SH-SY5Y (cell line): ENCODE measurements at regions not wholly inside any gene's neighbourhood (a gene's known extent, or its start where the extent isn't known, plus 50 kb on each side); places are given as distances from the start of the nearest gene placed in this dataset.

Source experiments
- GATA2 ChIP-seq: IDR thresholded peaks from 2 replicates; pipeline ENCODE4 v1.6.1; 2011; ENCODE audit warnings: mild to moderate bottlenecking, low read depth, low read length
- GATA3 ChIP-seq: IDR thresholded peaks from 2 replicates; pipeline ENCODE4 v1.6.1; 2011; ENCODE audit warnings: low read depth, mild to moderate bottlenecking, low read length, moderate library complexity

DNA sequence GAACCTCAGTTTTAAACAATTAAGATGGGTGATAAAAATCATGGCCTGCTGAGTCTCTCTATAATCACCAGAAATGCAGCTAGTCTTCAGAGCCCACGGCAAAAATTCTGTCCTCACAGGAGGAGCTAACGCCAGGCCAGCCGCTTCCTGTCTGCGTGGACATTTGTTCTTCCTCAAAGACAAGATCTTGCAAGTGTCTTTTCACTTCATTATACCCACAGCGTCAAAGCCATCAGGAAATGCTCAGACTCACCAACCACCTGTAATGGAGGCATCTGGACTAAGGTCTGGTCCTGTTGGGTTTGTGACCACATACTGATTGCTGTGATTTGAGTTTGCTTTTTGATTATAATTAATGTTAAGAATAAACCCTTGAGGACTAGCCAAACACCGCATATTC lies 473.8 kb upstream of the MC4R start:
- TF ChIP-seq GATA2 (peak; percentile 96), GATA3 (peak; percentile 92)
